SK-N-SH (cell line): ENCODE measurements at regions not wholly inside any gene's neighbourhood (a gene's known extent, or its start where the extent isn't known, plus 50 kb on each side); places are given as distances from the start of the nearest gene placed in this dataset.

Source experiments
- FOXM1 ChIP-seq: IDR thresholded peaks from 2 replicates; pipeline ENCODE4 v1.4.0; 2012; ENCODE audit warnings: low read depth, mild to moderate bottlenecking
- GABPA ChIP-seq: IDR thresholded peaks from 2 replicates; pipeline ENCODE4 v1.4.0; 2012; ENCODE audit warnings: low read depth, mild to moderate bottlenecking
- GATA2 ChIP-seq: sonication (generic); formaldehyde crosslinking; IDR thresholded peaks from 2 replicates; pipeline ENCODE4 v1.5.0; 2020; ENCODE audit warnings: mild to moderate bottlenecking, missing genetic modification reagents
- POLR2AphosphoS5 ChIP-seq: IDR thresholded peaks from 2 replicates; pipeline ENCODE4 v1.6.1; 2012; ENCODE audit warnings: low read depth, low read length
- RCOR1 ChIP-seq: fragments of 150-350 bp; IDR thresholded peaks from 2 replicates; pipeline ENCODE4 v1.6.1; 2017; ENCODE audit warnings: antibody characterized with exemption, low read length
- YY1 ChIP-seq: IDR thresholded peaks from 2 replicates; pipeline ENCODE4 v1.4.0; 2012; ENCODE audit warnings: low read depth, mild to moderate bottlenecking
- TF ChIP-seq, protein P1 (sequence below): IDR thresholded peaks from 2 replicates; pipeline ENCODE4 v1.4.0; 2012; ENCODE audit warnings: low read depth, borderline replicate concordance
- TF ChIP-seq, protein P2 (sequence below): IDR thresholded peaks from 2 replicates; pipeline ENCODE4 v1.6.1; 2012; ENCODE audit warnings: mild to moderate bottlenecking, low read depth, low read length, moderate library complexity
- TF ChIP-seq, protein P3 (sequence below): fragments of 200-600 bp; sonication (generic); IDR thresholded peaks from 2 replicates; pipeline ENCODE4 v1.6.1; 2017; ENCODE audit warnings: antibody characterized with exemption, mild to moderate bottlenecking, moderate library complexity

- TF ChIP-seq YY1 (no peak), POLR2AphosphoS5 (no peak), RCOR1 (no peak), FOXM1 (no peak), GABPA (no peak), GATA2 (no peak)
- TF ChIP-seq, protein P1, sequence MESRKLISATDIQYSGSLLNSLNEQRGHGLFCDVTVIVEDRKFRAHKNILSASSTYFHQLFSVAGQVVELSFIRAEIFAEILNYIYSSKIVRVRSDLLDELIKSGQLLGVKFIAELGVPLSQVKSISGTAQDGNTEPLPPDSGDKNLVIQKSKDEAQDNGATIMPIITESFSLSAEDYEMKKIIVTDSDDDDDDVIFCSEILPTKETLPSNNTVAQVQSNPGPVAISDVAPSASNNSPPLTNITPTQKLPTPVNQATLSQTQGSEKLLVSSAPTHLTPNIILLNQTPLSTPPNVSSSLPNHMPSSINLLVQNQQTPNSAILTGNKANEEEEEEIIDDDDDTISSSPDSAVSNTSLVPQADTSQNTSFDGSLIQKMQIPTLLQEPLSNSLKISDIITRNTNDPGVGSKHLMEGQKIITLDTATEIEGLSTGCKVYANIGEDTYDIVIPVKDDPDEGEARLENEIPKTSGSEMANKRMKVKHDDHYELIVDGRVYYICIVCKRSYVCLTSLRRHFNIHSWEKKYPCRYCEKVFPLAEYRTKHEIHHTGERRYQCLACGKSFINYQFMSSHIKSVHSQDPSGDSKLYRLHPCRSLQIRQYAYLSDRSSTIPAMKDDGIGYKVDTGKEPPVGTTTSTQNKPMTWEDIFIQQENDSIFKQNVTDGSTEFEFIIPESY: no peak
- TF ChIP-seq, protein P2, sequence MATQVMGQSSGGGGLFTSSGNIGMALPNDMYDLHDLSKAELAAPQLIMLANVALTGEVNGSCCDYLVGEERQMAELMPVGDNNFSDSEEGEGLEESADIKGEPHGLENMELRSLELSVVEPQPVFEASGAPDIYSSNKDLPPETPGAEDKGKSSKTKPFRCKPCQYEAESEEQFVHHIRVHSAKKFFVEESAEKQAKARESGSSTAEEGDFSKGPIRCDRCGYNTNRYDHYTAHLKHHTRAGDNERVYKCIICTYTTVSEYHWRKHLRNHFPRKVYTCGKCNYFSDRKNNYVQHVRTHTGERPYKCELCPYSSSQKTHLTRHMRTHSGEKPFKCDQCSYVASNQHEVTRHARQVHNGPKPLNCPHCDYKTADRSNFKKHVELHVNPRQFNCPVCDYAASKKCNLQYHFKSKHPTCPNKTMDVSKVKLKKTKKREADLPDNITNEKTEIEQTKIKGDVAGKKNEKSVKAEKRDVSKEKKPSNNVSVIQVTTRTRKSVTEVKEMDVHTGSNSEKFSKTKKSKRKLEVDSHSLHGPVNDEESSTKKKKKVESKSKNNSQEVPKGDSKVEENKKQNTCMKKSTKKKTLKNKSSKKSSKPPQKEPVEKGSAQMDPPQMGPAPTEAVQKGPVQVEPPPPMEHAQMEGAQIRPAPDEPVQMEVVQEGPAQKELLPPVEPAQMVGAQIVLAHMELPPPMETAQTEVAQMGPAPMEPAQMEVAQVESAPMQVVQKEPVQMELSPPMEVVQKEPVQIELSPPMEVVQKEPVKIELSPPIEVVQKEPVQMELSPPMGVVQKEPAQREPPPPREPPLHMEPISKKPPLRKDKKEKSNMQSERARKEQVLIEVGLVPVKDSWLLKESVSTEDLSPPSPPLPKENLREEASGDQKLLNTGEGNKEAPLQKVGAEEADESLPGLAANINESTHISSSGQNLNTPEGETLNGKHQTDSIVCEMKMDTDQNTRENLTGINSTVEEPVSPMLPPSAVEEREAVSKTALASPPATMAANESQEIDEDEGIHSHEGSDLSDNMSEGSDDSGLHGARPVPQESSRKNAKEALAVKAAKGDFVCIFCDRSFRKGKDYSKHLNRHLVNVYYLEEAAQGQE: no peak
- TF ChIP-seq, protein P3, sequence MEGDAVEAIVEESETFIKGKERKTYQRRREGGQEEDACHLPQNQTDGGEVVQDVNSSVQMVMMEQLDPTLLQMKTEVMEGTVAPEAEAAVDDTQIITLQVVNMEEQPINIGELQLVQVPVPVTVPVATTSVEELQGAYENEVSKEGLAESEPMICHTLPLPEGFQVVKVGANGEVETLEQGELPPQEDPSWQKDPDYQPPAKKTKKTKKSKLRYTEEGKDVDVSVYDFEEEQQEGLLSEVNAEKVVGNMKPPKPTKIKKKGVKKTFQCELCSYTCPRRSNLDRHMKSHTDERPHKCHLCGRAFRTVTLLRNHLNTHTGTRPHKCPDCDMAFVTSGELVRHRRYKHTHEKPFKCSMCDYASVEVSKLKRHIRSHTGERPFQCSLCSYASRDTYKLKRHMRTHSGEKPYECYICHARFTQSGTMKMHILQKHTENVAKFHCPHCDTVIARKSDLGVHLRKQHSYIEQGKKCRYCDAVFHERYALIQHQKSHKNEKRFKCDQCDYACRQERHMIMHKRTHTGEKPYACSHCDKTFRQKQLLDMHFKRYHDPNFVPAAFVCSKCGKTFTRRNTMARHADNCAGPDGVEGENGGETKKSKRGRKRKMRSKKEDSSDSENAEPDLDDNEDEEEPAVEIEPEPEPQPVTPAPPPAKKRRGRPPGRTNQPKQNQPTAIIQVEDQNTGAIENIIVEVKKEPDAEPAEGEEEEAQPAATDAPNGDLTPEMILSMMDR: no peak
These were observed 191.8 kb upstream of the NBEA start for GRCh38 chr13:34750078-34750931.
